Erythroblast (primary cell): ENCODE measurements at regions not wholly inside any gene's neighbourhood (a gene's known extent, or its start where the extent isn't known, plus 50 kb on each side); places are given as distances from the start of the nearest gene placed in this dataset.

Source experiments
- GATA1 ChIP-seq: IDR thresholded peaks from 2 replicates; pipeline ENCODE4 v1.6.1; 2011; ENCODE audit warnings: low read depth, mild to moderate bottlenecking, control low read depth, low read length, moderate library complexity
- POLR2A ChIP-seq: IDR thresholded peaks from 2 replicates; pipeline ENCODE4 v1.6.1; 2011; ENCODE audit warnings: mild to moderate bottlenecking, low read length

DNA sequence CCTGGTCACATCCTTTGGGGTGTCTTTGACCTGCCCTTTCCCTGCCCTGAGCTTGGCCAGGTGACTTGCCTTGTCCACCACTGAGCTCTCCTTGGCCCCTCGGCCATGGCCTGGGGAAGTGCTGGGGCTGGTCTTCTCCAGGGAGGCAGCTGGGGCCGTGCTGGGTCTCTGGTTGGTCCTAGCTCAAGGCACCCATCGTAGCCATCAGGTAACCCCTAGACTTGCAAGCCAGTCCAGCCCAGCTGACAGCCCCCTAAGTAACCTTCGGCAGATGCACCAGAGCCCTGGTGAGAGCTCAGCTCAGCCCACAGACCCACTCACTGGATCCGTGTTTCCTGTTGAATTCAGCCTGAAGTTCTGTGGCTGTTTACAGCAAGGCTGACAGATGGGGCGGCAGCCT is 176.2 kb upstream of the SHH start:
- TF ChIP-seq POLR2A (no peak), GATA1 (no peak)
